GM23248 (cell line): ENCODE measurements at regions not wholly inside any gene's neighbourhood (a gene's known extent, or its start where the extent isn't known, plus 50 kb on each side); places are given as distances from the start of the nearest gene placed in this dataset.

Experiments used
- DNase-seq: peaks from one replicate; pipeline ENCODE4 v3.0.0-alpha.2; 2015
- H2AFZ ChIP-seq: fragments of 200-600 bp; sonication (generic); 2 replicates; pipeline ENCODE4 v1.6.1; 2016; ENCODE audit warnings: antibody characterized with exemption
- H3F3A ChIP-seq: fragments of 200-600 bp; sonication (generic); 2 replicates; pipeline ENCODE4 v1.6.1; 2016; ENCODE audit warnings: mild to moderate bottlenecking, antibody characterized with exemption, mixed run types; ENCODE audit not compliant: insufficient read depth
- H3K27ac ChIP-seq: fragments of 200-600 bp; sonication (generic); 2 replicates; pipeline ENCODE4 v1.5.1; 2016; ENCODE audit warnings: mild to moderate bottlenecking
- H3K27me3 ChIP-seq: fragments of 200-600 bp; sonication (generic); replicated peaks from 2 replicates; pipeline ENCODE4 v1.6.1; 2016; ENCODE audit warnings: mild to moderate bottlenecking; ENCODE audit not compliant: insufficient read depth
- H3K36me3 ChIP-seq: fragments of 200-600 bp; sonication (generic); 2 replicates; pipeline ENCODE4 v1.6.1; 2016; ENCODE audit warnings: low read depth, mild to moderate bottlenecking
- H3K4me1 ChIP-seq: fragments of 200-600 bp; sonication (generic); 2 replicates; pipeline ENCODE4 v1.6.1; 2016; ENCODE audit warnings: mild to moderate bottlenecking; ENCODE audit not compliant: insufficient read depth
- H3K4me2 ChIP-seq: fragments of 200-600 bp; sonication (generic); one replicate; pipeline ENCODE4 v1.6.1; 2016; ENCODE audit warnings: mild to moderate bottlenecking; ENCODE audit not compliant: unreplicated experiment
- H3K4me3 ChIP-seq: fragments of 200-600 bp; sonication (generic); 2 replicates; pipeline ENCODE4 v1.5.1; 2016; ENCODE audit warnings: mild to moderate bottlenecking
- H3K79me2 ChIP-seq: fragments of 200-600 bp; sonication (generic); 2 replicates; pipeline ENCODE4 v1.6.1; 2016; ENCODE audit warnings: mild to moderate bottlenecking; ENCODE audit not compliant: insufficient read depth
- H3K9ac ChIP-seq: fragments of 200-600 bp; sonication (generic); 2 replicates; pipeline ENCODE4 v1.6.1; 2016; ENCODE audit warnings: mild to moderate bottlenecking
- H3K9me2 ChIP-seq: fragments of 200-600 bp; sonication (generic); 2 replicates; pipeline ENCODE4 v1.6.1; 2016; ENCODE audit warnings: mixed run types, mild to moderate bottlenecking, moderate library complexity; ENCODE audit not compliant: insufficient read depth
- H3K9me3 ChIP-seq: fragments of 200-600 bp; sonication (generic); one replicate; pipeline ENCODE4 v1.6.1; 2017; ENCODE audit warnings: low read depth
- H4K20me1 ChIP-seq: fragments of 200-600 bp; sonication (generic); 2 replicates; pipeline ENCODE4 v1.6.0; 2016; ENCODE audit not compliant: insufficient read depth
- EZH2 ChIP-seq: fragments of 200-600 bp; sonication (generic); IDR thresholded peaks from 2 replicates; pipeline ENCODE4 v1.6.1; 2018; ENCODE audit warnings: antibody characterized with exemption, mild to moderate bottlenecking; ENCODE audit not compliant: insufficient read depth, poor library complexity, severe bottlenecking
- EZH2phosphoT487 ChIP-seq: fragments of 200-600 bp; sonication (generic); IDR thresholded peaks from 2 replicates; pipeline ENCODE4 v1.6.1; 2018; ENCODE audit warnings: antibody characterized with exemption, moderate library complexity, mild to moderate bottlenecking, low read depth; ENCODE audit not compliant: insufficient read depth
- WGBS, 2 experiments: methylation state at CpG; one replicate each; pipeline ENCODE4 v1.1.6; 2015 to 2017; ENCODE audit warnings: low lambda C conversion rate in 2 of 2, low coverage in 1 of 2; ENCODE audit errors: missing lambda C conversion rate in 2 of 2; 5-methylcytosine and 5-hydroxymethylcytosine counted together
- in situ Hi-C: fragments of 300-500 bp; cut with MboI; formaldehyde crosslinking; loops from 2 replicates; pipeline ENCODE4 v1.15.0; 2020

GRCh38 chr5:107219993-107220392 lies 450.7 kb downstream of the EFNA5 start:
- no peak overlapping the region for H2AFZ ChIP-seq
- no peaks in the 10 kb centered on the region for H3K79me2 ChIP-seq
- H3K27ac ChIP-seq: no peak overlapping the region
- no peak overlapping the region for H3K4me3 ChIP-seq
- no peaks in the 10 kb centered on the region for H3K4me1 ChIP-seq
- H3K36me3 ChIP-seq: no peaks in the 10 kb centered on the region
- H4K20me1 ChIP-seq: no peaks in the 10 kb centered on the region
- TF ChIP-seq EZH2: no peak
- TF ChIP-seq EZH2phosphoT487: no peak
- H3K4me2 ChIP-seq: no peak overlapping the region
- no peaks in the 10 kb centered on the region for H3K9me2 ChIP-seq
- H3F3A ChIP-seq: no peaks in the 10 kb centered on the region
- no peak overlapping the region for H3K9ac ChIP-seq
- H3K27me3 ChIP-seq: no peaks in the 10 kb centered on the region
- 33 to 39% methylated on average over 1 of the region's 1 CpG for WGBS, 2 experiments
- DNase-seq: no peak
- in situ Hi-C loops: no loop called here
- no peaks in the 10 kb centered on the region for H3K9me3 ChIP-seq

GRCh38 chr5:107218457-107219193 lies 452.1 kb downstream of the EFNA5 start:
- peak; percentile 5 for DNase-seq
- no peak overlapping the region for H3K4me2 ChIP-seq
- in situ Hi-C loops: no loop called here
- H3K36me3 ChIP-seq: no peaks in the 10 kb centered on the region
- H3K4me1 ChIP-seq: no peaks in the 10 kb centered on the region
- no peaks in the 10 kb centered on the region for H3K9me2 ChIP-seq
- H2AFZ ChIP-seq: no peak overlapping the region
- no peak overlapping the region for H3K27ac ChIP-seq
- H3K9me3 ChIP-seq: no peaks in the 10 kb centered on the region
- TF ChIP-seq EZH2: no peak
- no peak for TF ChIP-seq EZH2phosphoT487
- no peak overlapping the region for H3K4me3 ChIP-seq
- H4K20me1 ChIP-seq: no peaks in the 10 kb centered on the region
- no peak overlapping the region for H3K9ac ChIP-seq
- H3K27me3 ChIP-seq: no peaks in the 10 kb centered on the region
- 35 to 46% methylated on average over 1 of the region's 1 CpG for WGBS, 2 experiments
- no peaks in the 10 kb centered on the region for H3K79me2 ChIP-seq
- H3F3A ChIP-seq: no peaks in the 10 kb centered on the region

GRCh38 chr5:107217721-107218130 lies 453.0 kb downstream of the EFNA5 start:
- Histone ChIP-seq H3K9me3 (no peaks in the 10 kb centered on the region), H3K4me2 (no peak overlapping the region), H3K9ac (no peak overlapping the region), H4K20me1 (no peaks in the 10 kb centered on the region), H3K79me2 (no peaks in the 10 kb centered on the region), H3K27ac (no peak overlapping the region), H2AFZ (no peak overlapping the region), H3F3A (no peaks in the 10 kb centered on the region), H3K4me1 (no peaks in the 10 kb centered on the region), H3K36me3 (no peaks in the 10 kb centered on the region), H3K4me3 (no peak overlapping the region), H3K9me2 (no peaks in the 10 kb centered on the region), H3K27me3 (no peaks in the 10 kb centered on the region)
- WGBS, 2 experiments: 6 to 11% methylated on average over 3 of the region's 3 CpGs
- TF ChIP-seq EZH2: no peak
- no peak for TF ChIP-seq EZH2phosphoT487
- in situ Hi-C loops: no loop called here
- no peak for DNase-seq

GRCh38 chr5:107216587-107216986 lies 454.1 kb downstream of the EFNA5 start:
- H3K9me3 ChIP-seq: no peaks in the 10 kb centered on the region
- H3K9ac ChIP-seq: no peak overlapping the region
- no peaks in the 10 kb centered on the region for H3K79me2 ChIP-seq
- no peaks in the 10 kb centered on the region for H3K4me1 ChIP-seq
- no peaks in the 10 kb centered on the region for H3K9me2 ChIP-seq
- no peak overlapping the region for H2AFZ ChIP-seq
- 40 to 51% methylated on average over 5 of the region's 5 CpGs for whole genome bisulfite sequencing, 2 experiments
- no peak overlapping the region for H3K4me2 ChIP-seq
- in situ Hi-C loops: no loop called here
- H3K27me3 ChIP-seq: no peaks in the 10 kb centered on the region
- no peak overlapping the region for H3K27ac ChIP-seq
- no peak for TF ChIP-seq EZH2
- no peak for TF ChIP-seq EZH2phosphoT487
- no peaks in the 10 kb centered on the region for H4K20me1 ChIP-seq
- H3F3A ChIP-seq: no peaks in the 10 kb centered on the region
- DNase-seq: no peak
- H3K4me3 ChIP-seq: no peak overlapping the region
- no peaks in the 10 kb centered on the region for H3K36me3 ChIP-seq
